Stimulated activated CD8-positive, alpha-beta memory T cell treated with anti-CD3 and anti-CD28 coated beads, Interleukin-12 subunit alpha, Interleukin-12 subunit beta, amount 100 ng/mL, for 1 hour (primary cell): ENCODE measurements at regions not wholly inside any gene's neighbourhood (a gene's known extent, or its start where the extent isn't known, plus 50 kb on each side); places are given as distances from the start of the nearest gene placed in this dataset.
"Not testable (repeated sequence)": the region's sequence is repeated elsewhere in the genome, so short reads cannot be mapped to it uniquely, and the experiment has no call there.

Experiments used
- DNase-seq: peaks from one replicate; pipeline ENCODE4 v3.0.0-alpha.2; 2020; ENCODE audit warnings: low read depth

GRCh38 chr5:131107128-131107527, 57.9 kb downstream of the HINT1 start:
- DNase-seq = no peak

GRCh38 chr5:131104169-131104808, 60.8 kb downstream of the HINT1 start:
- no peak for DNase-seq

GRCh38 chr5:131096774-131097710, 68.0 kb downstream of the HINT1 start:
- no peak for DNase-seq

GRCh38 chr5:131095561-131095960, 69.5 kb downstream of the HINT1 start:
- not testable (repeated sequence) for DNase-seq

- DNase-seq = no peak
These were observed 80.6 kb downstream of the HINT1 start for GRCh38 chr5:131084436-131084835.

- no peak for DNase-seq
These were observed 83.1 kb downstream of the HINT1 start for GRCh38 chr5:131081913-131082488.

GRCh38 chr5:131081374-131081773, 83.7 kb downstream of the HINT1 start:
- DNase-seq = no peak

- DNase-seq = no peak
These were observed 85.8 kb downstream of the HINT1 start for GRCh38 chr5:131079232-131079631.

GRCh38 chr5:131068893-131069643, 96.0 kb downstream of the HINT1 start:
- DNase-seq = peak; percentile 23

- no peak for DNase-seq
These were observed 97.0 kb downstream of the HINT1 start for GRCh38 chr5:131068076-131068475.

GRCh38 chr5:131067636-131068035, 97.4 kb downstream of the HINT1 start:
- DNase-seq = no peak

- DNase-seq = no peak
These were observed 100.2 kb downstream of the HINT1 start for GRCh38 chr5:131064669-131065371.

- DNase-seq = no peak
These were observed 122.9 kb downstream of the HINT1 start for GRCh38 chr5:131042021-131042789.

GRCh38 chr5:131023498-131023865, 141.6 kb downstream of the HINT1 start:
- no peak for DNase-seq

GRCh38 chr5:131022811-131023497, 142.1 kb downstream of the HINT1 start:
- DNase-seq = no peak

GRCh38 chr5:131021646-131022045, 143.4 kb downstream of the HINT1 start:
- DNase-seq = no peak

GRCh38 chr5:131019601-131020315, 145.3 kb downstream of the HINT1 start:
- no peak for DNase-seq

- DNase-seq = no peak
These were observed 145.9 kb downstream of the HINT1 start for GRCh38 chr5:131019111-131019510.

- DNase-seq = no peak
These were observed 156.7 kb downstream of the HINT1 start for GRCh38 chr5:131008329-131008728.
